ENCODE measurements at regions not wholly inside any gene's neighbourhood (a gene's known extent, or its start where the extent isn't known, plus 50 kb on each side); places are given as distances from the start of the nearest gene placed in this dataset.

GRCh38 chr16:86964796-86965241 is 352.4 kb downstream of the C16orf95 start:
- TF ChIP-seq ZNF121 (CRISPR knock-in tag; IDR thresholded peaks at IDR 0.05) (no peak), USF2 (CRISPR knock-in tag; IDR thresholded peaks at IDR 0.05) (no peak), RELA (CRISPR knock-in tag; IDR thresholded peaks at IDR 0.05; ENCODE audit: borderline replicate concordance) (no peak), USF1 (CRISPR knock-in tag; IDR thresholded peaks at IDR 0.05) (no peak), CTCF (IDR thresholded peaks at IDR 0.05) (no peak), ZNF423 (CRISPR knock-in tag; IDR thresholded peaks at IDR 0.05) (no peak), MLX (CRISPR knock-in tag; IDR thresholded peaks at IDR 0.05) (no peak), HMGXB4 (CRISPR knock-in tag; IDR thresholded peaks at IDR 0.05) (no peak), KAT7 (CRISPR knock-in tag; IDR thresholded peaks at IDR 0.05; ENCODE audit: borderline replicate concordance) (no peak), SP1 (CRISPR knock-in tag; conservative IDR thresholded peaks at IDR 0.05) (no peak), NR2C2 (CRISPR knock-in tag; IDR thresholded peaks at IDR 0.05) (no peak)
